OCI-LY3 (cell line): ENCODE measurements at regions not wholly inside any gene's neighbourhood (a gene's known extent, or its start where the extent isn't known, plus 50 kb on each side); places are given as distances from the start of the nearest gene placed in this dataset.
"Not testable (repeated sequence)": the region's sequence is repeated elsewhere in the genome, so short reads cannot be mapped to it uniquely, and the experiment has no call there.

Experiments used
- EZH2phosphoT487 ChIP-seq: fragments of 200-600 bp; shearing (Covaris generic); IDR thresholded peaks from 2 replicates; pipeline ENCODE4 v1.6.1; 2018; ENCODE audit warnings: antibody characterized with exemption, mixed run types, low read depth
- TF ChIP-seq, protein P1 (sequence below): fragments of 200-600, 300-600 bp; sonication (generic); IDR thresholded peaks from 2 replicates; pipeline ENCODE4 v1.5.1; 2014; ENCODE audit warnings: antibody characterized with exemption, low read length, low read depth

DNA sequence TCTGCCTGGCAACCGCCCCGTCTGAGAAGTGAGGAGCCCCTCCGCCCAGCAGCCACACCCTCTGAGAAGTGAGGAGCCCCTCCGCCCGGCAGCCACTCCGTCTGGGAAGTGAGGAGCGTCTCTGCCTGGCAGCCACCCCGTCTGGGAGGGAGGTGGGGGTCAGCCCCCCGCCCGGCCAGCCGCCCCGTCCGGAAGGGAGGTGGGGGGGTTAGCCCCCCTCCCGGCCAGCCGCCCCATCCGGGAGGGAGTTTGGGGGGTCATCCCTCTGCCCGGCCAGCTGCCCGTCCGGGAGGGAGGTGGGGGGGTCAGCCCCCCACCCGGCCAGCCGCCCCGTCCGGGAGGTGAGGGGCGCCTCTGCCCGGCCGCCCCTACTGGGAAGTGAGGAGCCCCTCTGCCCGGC, 269.0 kb downstream of the FAM72C start:
- TF ChIP-seq, protein P1, sequence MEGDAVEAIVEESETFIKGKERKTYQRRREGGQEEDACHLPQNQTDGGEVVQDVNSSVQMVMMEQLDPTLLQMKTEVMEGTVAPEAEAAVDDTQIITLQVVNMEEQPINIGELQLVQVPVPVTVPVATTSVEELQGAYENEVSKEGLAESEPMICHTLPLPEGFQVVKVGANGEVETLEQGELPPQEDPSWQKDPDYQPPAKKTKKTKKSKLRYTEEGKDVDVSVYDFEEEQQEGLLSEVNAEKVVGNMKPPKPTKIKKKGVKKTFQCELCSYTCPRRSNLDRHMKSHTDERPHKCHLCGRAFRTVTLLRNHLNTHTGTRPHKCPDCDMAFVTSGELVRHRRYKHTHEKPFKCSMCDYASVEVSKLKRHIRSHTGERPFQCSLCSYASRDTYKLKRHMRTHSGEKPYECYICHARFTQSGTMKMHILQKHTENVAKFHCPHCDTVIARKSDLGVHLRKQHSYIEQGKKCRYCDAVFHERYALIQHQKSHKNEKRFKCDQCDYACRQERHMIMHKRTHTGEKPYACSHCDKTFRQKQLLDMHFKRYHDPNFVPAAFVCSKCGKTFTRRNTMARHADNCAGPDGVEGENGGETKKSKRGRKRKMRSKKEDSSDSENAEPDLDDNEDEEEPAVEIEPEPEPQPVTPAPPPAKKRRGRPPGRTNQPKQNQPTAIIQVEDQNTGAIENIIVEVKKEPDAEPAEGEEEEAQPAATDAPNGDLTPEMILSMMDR = not testable (repeated sequence)
- not testable (repeated sequence) for TF ChIP-seq EZH2phosphoT487
